GM13976 (cell line): ENCODE measurements at regions not wholly inside any gene's neighbourhood (a gene's known extent, or its start where the extent isn't known, plus 50 kb on each side); places are given as distances from the start of the nearest gene placed in this dataset.

Source experiments
- DNase-seq: peaks from one replicate; pipeline ENCODE4 v3.0.0; 2012; ENCODE audit warnings: low spot score
- in situ Hi-C: fragments of 300-500 bp; cut with MboI; formaldehyde crosslinking; loops from one replicate; pipeline ENCODE4 v1.12.0; 2022; ENCODE audit warnings: low sequenced_read_pairs, mixed read lengths, inconsistent platforms; ENCODE audit not compliant: unreplicated experiment
- TF ChIP-seq, protein P1 (sequence below): IDR thresholded peaks from 2 replicates; pipeline ENCODE4 v1.5.1; 2012; ENCODE audit warnings: borderline replicate concordance, mild to moderate bottlenecking; ENCODE audit not compliant: insufficient read depth; ENCODE audit errors: extremely low read depth, missing control alignments, control extremely low read depth

DNA sequence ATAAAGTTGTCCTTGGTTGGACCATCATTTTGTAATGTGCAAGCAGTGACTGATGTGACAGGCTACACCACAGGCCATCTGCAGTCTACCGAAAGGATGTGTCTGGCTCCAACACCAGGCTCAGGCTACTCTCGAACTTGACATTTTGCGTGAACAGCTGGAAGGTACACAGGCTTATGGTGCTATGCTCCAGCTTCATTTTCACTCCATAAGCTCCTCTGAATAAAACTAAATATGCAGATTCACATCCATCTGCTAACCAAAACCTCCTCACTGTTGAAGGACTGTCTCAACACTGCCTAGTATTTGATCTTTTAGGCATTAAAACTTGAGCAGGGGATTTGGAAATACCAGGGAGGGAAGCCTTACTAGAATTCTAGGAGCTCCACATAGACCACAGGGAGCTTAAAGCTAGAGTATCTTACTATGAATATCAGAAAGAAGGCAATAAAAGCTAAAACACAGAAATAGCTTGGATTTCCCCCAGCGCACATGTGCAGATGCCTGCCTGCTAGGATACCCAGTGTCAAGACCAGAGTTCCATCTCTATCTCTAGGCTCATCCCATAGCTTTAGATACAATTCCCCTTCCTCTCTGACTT, 383.9 kb upstream of the FAT3 start:
- in situ Hi-C loops: no loop called here
- TF ChIP-seq, protein P1, sequence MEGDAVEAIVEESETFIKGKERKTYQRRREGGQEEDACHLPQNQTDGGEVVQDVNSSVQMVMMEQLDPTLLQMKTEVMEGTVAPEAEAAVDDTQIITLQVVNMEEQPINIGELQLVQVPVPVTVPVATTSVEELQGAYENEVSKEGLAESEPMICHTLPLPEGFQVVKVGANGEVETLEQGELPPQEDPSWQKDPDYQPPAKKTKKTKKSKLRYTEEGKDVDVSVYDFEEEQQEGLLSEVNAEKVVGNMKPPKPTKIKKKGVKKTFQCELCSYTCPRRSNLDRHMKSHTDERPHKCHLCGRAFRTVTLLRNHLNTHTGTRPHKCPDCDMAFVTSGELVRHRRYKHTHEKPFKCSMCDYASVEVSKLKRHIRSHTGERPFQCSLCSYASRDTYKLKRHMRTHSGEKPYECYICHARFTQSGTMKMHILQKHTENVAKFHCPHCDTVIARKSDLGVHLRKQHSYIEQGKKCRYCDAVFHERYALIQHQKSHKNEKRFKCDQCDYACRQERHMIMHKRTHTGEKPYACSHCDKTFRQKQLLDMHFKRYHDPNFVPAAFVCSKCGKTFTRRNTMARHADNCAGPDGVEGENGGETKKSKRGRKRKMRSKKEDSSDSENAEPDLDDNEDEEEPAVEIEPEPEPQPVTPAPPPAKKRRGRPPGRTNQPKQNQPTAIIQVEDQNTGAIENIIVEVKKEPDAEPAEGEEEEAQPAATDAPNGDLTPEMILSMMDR: no peak

DNA sequence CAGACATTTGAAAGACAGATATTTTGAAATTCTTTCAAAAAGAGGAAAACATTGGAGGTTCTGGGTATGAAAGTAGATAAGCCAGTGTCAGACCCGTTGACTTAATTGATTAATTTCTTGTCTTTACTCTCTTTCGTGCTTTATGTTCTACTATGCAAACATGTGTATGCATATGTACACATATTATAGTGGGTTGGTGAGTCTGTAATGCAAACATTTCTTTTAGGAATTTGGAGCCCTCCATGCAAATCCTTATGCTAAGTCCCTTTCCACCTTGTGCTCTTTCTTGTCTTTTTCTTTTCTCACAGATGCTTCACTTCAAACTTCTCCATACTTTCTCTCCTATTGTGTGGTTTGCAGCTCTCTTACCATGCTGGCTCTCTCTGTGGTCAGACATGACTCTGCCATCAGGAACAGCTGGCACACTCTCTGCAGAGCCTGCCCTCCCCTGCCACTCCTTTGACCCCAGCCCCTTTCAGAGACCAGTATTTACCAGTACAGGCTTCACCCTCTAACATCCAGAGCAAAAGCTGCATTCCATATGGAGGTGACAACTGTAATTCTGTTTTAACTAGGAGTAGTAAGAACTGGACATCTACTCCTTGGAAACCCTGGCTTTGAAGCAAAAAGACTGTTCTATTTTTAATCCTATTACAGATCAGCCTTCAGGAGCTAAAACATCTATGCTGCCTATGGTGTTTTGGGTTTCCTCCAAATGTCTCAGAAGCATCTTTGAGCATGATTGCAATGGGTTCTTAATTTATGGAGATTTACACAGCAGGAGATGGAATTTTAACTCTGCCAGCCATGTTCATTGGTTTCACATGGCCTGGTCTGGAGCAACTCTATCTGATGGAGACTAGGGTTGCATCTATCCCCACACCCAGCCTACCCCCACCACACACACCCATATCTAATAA, 386.9 kb upstream of the FAT3 start:
- TF ChIP-seq, protein P1: no peak
- in situ Hi-C loops: no loop called here
- DNase-seq: no peak

More for the DNA sequence above, 383.9 kb upstream of the FAT3 start:
- no peak for DNase-seq

DNA sequence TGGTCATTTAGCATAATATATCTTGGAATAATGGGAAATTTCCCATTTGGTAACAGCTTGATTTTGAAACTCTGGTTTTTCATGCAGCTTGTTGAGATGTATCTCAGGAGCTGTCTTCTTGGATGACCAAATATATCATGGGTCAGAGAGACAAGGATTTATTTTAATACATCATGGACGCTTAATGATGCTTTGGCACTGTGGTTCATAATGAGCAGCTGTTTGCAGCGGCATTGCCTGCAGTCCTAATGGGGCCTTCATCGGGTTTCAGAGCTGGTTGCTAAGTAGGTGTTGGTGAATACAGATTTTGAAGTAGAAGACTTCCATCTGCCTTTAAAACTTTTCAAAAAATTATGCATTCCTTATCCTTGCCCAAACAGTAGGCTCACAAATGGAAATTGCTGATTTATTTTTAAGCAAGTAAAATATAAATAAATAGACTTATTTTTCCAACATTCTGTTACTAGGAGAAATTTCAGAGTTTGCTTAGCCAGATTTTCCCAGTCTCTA, 389.5 kb upstream of the FAT3 start:
- TF ChIP-seq, protein P1: no peak
- in situ Hi-C loops: no loop called here
- no peak for DNase-seq

DNA sequence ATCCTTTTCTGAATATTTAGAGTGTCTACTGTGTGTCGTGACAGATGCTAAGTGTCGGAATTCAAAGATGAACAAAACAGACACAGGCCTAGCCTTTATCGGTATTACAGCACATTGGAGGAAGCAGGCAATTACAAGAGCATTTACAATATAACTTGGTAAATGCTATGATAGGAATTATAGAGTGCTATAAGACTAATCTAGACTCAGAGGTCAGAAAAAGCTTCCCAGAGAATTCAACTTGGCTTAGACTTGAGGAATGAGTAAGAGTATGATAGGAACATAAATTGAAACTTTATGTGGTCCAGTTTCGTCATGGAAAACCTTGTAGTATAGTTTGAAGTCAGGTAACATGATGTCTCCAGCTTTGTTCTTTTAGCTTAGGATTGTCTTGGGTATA, 395.7 kb upstream of the FAT3 start:
- in situ Hi-C loops: no loop called here
- TF ChIP-seq, protein P1: no peak
- DNase-seq: no peak

DNA sequence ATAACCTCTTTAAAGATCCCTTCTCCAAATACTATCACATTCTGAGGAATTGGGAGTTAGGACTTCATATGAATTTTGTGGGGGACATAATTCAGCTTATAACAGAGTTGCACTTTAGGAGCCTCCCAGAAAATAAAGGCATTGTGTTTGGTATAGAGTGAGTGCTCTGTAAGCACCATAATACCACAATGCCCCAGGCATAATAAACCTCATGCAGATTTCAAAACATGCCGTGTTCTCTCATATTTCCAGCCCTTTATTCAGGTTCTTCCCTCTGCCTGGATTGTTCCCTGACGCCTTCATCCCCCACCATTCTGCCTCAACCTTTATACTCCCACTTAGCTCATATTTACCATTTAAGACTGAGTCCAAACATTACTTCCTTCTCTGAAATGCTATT, 398.8 kb upstream of the FAT3 start:
- TF ChIP-seq, protein P1: no peak
- no peak for DNase-seq
- in situ Hi-C loops: no loop called here

DNA sequence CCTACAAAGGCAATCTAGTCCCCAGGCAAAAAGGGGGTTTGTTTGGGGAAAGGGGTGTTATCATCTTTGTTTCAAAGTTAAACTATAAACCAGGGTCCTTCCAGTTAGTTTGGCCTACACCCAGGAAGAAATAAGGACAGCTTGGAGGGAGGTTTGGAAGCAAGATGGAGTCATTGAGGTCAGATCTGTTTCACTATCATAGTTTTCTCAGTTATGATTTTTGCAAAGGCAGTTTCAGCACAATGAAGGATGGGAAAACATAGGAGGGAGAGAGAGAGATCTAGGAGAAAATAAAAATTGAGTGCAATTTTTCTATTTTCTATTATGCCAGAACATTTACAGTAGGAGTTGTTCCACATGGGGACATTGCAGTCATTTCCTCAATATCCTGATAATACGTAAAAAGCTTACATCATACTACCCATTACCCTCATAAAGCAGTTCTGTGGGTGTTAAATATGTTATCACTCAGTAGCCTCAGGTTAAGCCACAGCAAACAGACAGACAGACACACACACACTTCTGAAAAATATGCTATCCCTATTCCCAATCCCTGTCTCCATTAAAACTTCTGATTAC, 401.3 kb upstream of the FAT3 start:
- TF ChIP-seq, protein P1: no peak
- no peak for DNase-seq
- in situ Hi-C loops: no loop called here
